HG03378 (cell line): ENCODE measurements at regions not wholly inside any gene's neighbourhood (a gene's known extent, or its start where the extent isn't known, plus 50 kb on each side); places are given as distances from the start of the nearest gene placed in this dataset.
"Not testable (repeated sequence)": the region's sequence is repeated elsewhere in the genome, so short reads cannot be mapped to it uniquely, and the experiment has no call there.

Source experiments
- ATAC-seq: cut with Tn5 transposase; IDR thresholded peaks from one replicate; pipeline ENCODE4 v1.9.1; 2021; ENCODE audit warnings: mild to moderate bottlenecking, moderate library complexity; ENCODE audit not compliant: unreplicated experiment

GRCh38 chrX:94576367-94577004, 902.5 kb downstream of the FAM133A start:
- no peak for ATAC-seq

GRCh38 chrX:94600077-94600476, 926.1 kb downstream of the FAM133A start:
- ATAC-seq, result no peak

- no peak for ATAC-seq
Measured at GRCh38 chrX:94612140-94612539, 938.1 kb downstream of the FAM133A start.

- no peak for ATAC-seq
Measured at GRCh38 chrX:94633237-94633636, 959.2 kb downstream of the FAM133A start.

GRCh38 chrX:94635003-94635402, 961.0 kb downstream of the FAM133A start:
- ATAC-seq, result no peak

- no peak for ATAC-seq
Measured at GRCh38 chrX:94645726-94646125, 971.7 kb downstream of the FAM133A start.

- no peak for ATAC-seq
Measured at GRCh38 chrX:94655180-94655579, 981.2 kb downstream of the FAM133A start.

- no peak for ATAC-seq
Measured at GRCh38 chrX:94662689-94663088, 988.7 kb downstream of the FAM133A start.

- no peak for ATAC-seq
Measured at GRCh38 chrX:94676285-94676684, 1002.3 kb downstream of the FAM133A start.

GRCh38 chrX:94686071-94686470, 1012.1 kb downstream of the FAM133A start:
- ATAC-seq, result no peak

- no peak for ATAC-seq
Measured at GRCh38 chrX:94695910-94696309, 1021.9 kb downstream of the FAM133A start.

GRCh38 chrX:94704348-94705256, 1030.6 kb downstream of the FAM133A start:
- not testable (repeated sequence) for ATAC-seq

GRCh38 chrX:94721386-94721785, 1047.4 kb downstream of the FAM133A start:
- ATAC-seq, result no peak

- ATAC-seq, result no peak
Measured at GRCh38 chrX:94722578-94722977, 1048.6 kb downstream of the FAM133A start.

GRCh38 chrX:94742772-94743171, 1068.8 kb downstream of the FAM133A start:
- no peak for ATAC-seq

- no peak for ATAC-seq
Measured at GRCh38 chrX:94743478-94743877, 1069.5 kb downstream of the FAM133A start.

- ATAC-seq, result no peak
Measured at GRCh38 chrX:94744786-94745185, 1070.8 kb downstream of the FAM133A start.

- no peak for ATAC-seq
Measured at GRCh38 chrX:94751611-94752010, 1077.6 kb downstream of the FAM133A start.

- ATAC-seq, result no peak
Measured at GRCh38 chrX:94752434-94753169, 1078.6 kb downstream of the FAM133A start.

- no peak for ATAC-seq
Measured at GRCh38 chrX:94758130-94758529, 1084.1 kb downstream of the FAM133A start.

GRCh38 chrX:94775640-94776039, 1101.6 kb downstream of the FAM133A start:
- no peak for ATAC-seq

GRCh38 chrX:94813541-94813940, 1139.5 kb downstream of the FAM133A start:
- no peak for ATAC-seq
